Astrocyte of the hippocampus (primary cell): ENCODE measurements at regions not wholly inside any gene's neighbourhood (a gene's known extent, or its start where the extent isn't known, plus 50 kb on each side); places are given as distances from the start of the nearest gene placed in this dataset.

Experiments
- DNase-seq: peaks from one replicate; pipeline ENCODE4 v3.0.0; 2011; ENCODE audit warnings: low read depth, low spot score

- no peak for DNase-seq
These were observed 110.4 kb upstream of the MBNL2 start for GRCh38 chr13:97111756-97112155.

- DNase-seq: no peak
These were observed 109.5 kb upstream of the MBNL2 start for GRCh38 chr13:97112446-97113152.

GRCh38 chr13:97113231-97114001 lies 108.7 kb upstream of the MBNL2 start:
- DNase-seq: peak; percentile 59

GRCh38 chr13:97114651-97115050 lies 107.5 kb upstream of the MBNL2 start:
- DNase-seq: no peak

GRCh38 chr13:97116754-97117153 lies 105.4 kb upstream of the MBNL2 start:
- DNase-seq: peak; percentile 74

GRCh38 chr13:97117388-97117910 lies 104.7 kb upstream of the MBNL2 start:
- no peak for DNase-seq

- no peak for DNase-seq
These were observed 102.2 kb upstream of the MBNL2 start for GRCh38 chr13:97119943-97120342.

GRCh38 chr13:97120346-97120745 lies 101.8 kb upstream of the MBNL2 start:
- no peak for DNase-seq

- DNase-seq: no peak
These were observed 101.2 kb upstream of the MBNL2 start for GRCh38 chr13:97120976-97121375.

GRCh38 chr13:97121894-97122293 lies 100.2 kb upstream of the MBNL2 start:
- peak; percentile 59 for DNase-seq

GRCh38 chr13:97122381-97122996 lies 99.6 kb upstream of the MBNL2 start:
- DNase-seq: peak; percentile 60

- DNase-seq: no peak
These were observed 97.9 kb upstream of the MBNL2 start for GRCh38 chr13:97124206-97124605.

- DNase-seq: peak; percentile 62
These were observed 97.0 kb upstream of the MBNL2 start for GRCh38 chr13:97124915-97125809.

- DNase-seq: no peak
These were observed 96.1 kb upstream of the MBNL2 start for GRCh38 chr13:97125810-97126738.

GRCh38 chr13:97127842-97128241 lies 94.3 kb upstream of the MBNL2 start:
- no peak for DNase-seq

GRCh38 chr13:97130190-97130589 lies 91.9 kb upstream of the MBNL2 start:
- no peak for DNase-seq

GRCh38 chr13:97131447-97131846 lies 90.7 kb upstream of the MBNL2 start:
- no peak for DNase-seq

GRCh38 chr13:97133554-97133953 lies 88.6 kb upstream of the MBNL2 start:
- DNase-seq: no peak

GRCh38 chr13:97133955-97134354 lies 88.2 kb upstream of the MBNL2 start:
- no peak for DNase-seq

- no peak for DNase-seq
These were observed 87.6 kb upstream of the MBNL2 start for GRCh38 chr13:97134364-97135095.
